ENCODE measurements at regions not wholly inside any gene's neighbourhood (a gene's known extent, or its start where the extent isn't known, plus 50 kb on each side); places are given as distances from the start of the nearest gene placed in this dataset.

GRCh38 chr6:27778625-27779417, 133.4 kb downstream of the OR2B2 start (continued):
- TF ChIP-seq REST (IDR thresholded peaks at IDR 0.05) (no peak), RFX5 (IDR thresholded peaks at IDR 0.05) (no peak), CBX8 (IDR thresholded peaks at IDR 0.05) (no peak), HEYL (CRISPR knock-in tag; IDR thresholded peaks at IDR 0.05) (no peak), HES2 (IDR thresholded peaks at IDR 0.05) (no peak), MAX (IDR thresholded peaks at IDR 0.05) (no peak), TP53 (CRISPR knock-in tag; IDR thresholded peaks at IDR 0.05) (no peak), MYC (IDR thresholded peaks at IDR 0.05; ENCODE audit: borderline replicate concordance, low read length) (no peak), USF2 (IDR thresholded peaks at IDR 0.05) (no peak)

- Histone ChIP-seq H3K4me1 (peaks cover 11% of the 10 kb centered on the region; the same call in 2 of the 3 replicates), H3K4me2 (peak overlapping the region; percentile 84), H3K27ac (peak overlapping the region; percentile 69 to 71), H3K4me3 (peak overlapping the region; percentile 42), H3K9me3 (no peaks in the 10 kb centered on the region)
- WGBS (ENCODE audit: missing lambda C conversion rate) = 38% methylated on average over 11 of the region's 11 CpGs
- peak in 1 of 2 experiments; percentile 54; a peak in 2 of 6 replicates for ATAC-seq
- CTCF ChIA-PET = no interaction called here
- no peak for FAIRE-seq
- POLR2A ChIA-PET = no interaction called here
- TF ChIP-seq SREBF2 (IDR thresholded peaks at IDR 0.05) (peak; percentile 38; the same call in 1 of the 2 replicates), HOXB5 (CRISPR knock-in tag; IDR thresholded peaks at IDR 0.05) (no peak), MYC (IDR thresholded peaks at IDR 0.05; ENCODE audit: borderline replicate concordance, low read length) (no peak), CEBPB (IDR thresholded peaks at IDR 0.05) (peak in 1 of 2 experiments; percentile 37; a peak in 1 of 4 replicates), ZSCAN20 (CRISPR knock-in tag; IDR thresholded peaks at IDR 0.05) (no peak)
- peak in 1 of 2 experiments; percentile 45 for DNase-seq (ENCODE audit: low read depth in 1 of 2, low spot score in 1 of 2)
Measured at GRCh38 chr6:27777614-27778355, 134.4 kb downstream of the OR2B2 start.

- TF ChIP-seq HES2 (IDR thresholded peaks at IDR 0.05) = no peak
- TF ChIP-seq MAZ (IDR thresholded peaks at IDR 0.05; ENCODE audit: borderline replicate concordance, low read depth, low read length) = no peak
- TF ChIP-seq GATA3 (IDR thresholded peaks at IDR 0.05; ENCODE audit: borderline replicate concordance) = no peak
- TF ChIP-seq CTCF (IDR thresholded peaks at IDR 0.05) = no peak
- no peak for TF ChIP-seq HOXB5 (CRISPR knock-in tag; IDR thresholded peaks at IDR 0.05)
- H3K4me3 ChIP-seq = peak overlapping the region; percentile 42
- CTCF ChIA-PET = interaction anchor here (0.7 to 0.8 kb wide), 2 partner anchors 11 to 215 kb away, joined by 3 to 5 read pairs; no protein-coding TSS in a partner anchor
- POLR2A ChIA-PET = no interaction called here
- H3K4me2 ChIP-seq = peak overlapping the region; percentile 84
- H3K27ac ChIP-seq = peak overlapping the region; percentile 69 to 71
- no peak for FAIRE-seq
- peak in 1 of 2 experiments; percentile 18; a peak in 1 of 6 replicates for ATAC-seq
- no peaks in the 10 kb centered on the region for H3K9me3 ChIP-seq
- DNase-seq (ENCODE audit: low read depth in 1 of 2, low spot score in 1 of 2) = no peak
- 49% methylated on average over 10 of the region's 10 CpGs for WGBS (ENCODE audit: missing lambda C conversion rate)
- H3K4me1 ChIP-seq = peaks cover 13% of the 10 kb centered on the region; the same call in 2 of the 3 replicates
Measured at GRCh38 chr6:27777126-27777525, 135.1 kb downstream of the OR2B2 start.
